ENCODE measurements at regions not wholly inside any gene's neighbourhood (a gene's known extent, or its start where the extent isn't known, plus 50 kb on each side); places are given as distances from the start of the nearest gene placed in this dataset.
"Not testable (repeated sequence)": the region's sequence is repeated elsewhere in the genome, so short reads cannot be mapped to it uniquely, and the experiment has no call there.

DNA sequence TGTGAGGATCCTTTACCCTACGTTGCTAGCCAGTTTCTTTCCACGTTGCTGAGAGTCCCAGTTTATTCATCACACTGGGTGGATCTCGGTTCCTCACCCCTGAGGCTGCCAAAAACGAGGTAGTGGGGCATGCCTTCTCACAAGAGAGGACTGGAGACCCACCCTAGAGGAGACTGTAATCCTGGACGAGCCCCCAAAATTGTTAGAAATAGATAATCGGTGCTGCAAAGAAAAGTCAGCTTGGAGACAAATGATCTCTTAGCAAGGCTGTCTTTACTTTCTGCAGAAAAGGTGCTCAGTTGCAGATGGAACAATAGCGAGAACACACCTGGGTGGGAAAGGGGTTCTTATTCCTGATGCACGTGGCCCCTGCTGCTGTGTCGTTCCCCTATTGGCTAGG lies 101.8 kb downstream of the TMEM167A start:
- DNase-seq (ENCODE audit: low read depth in 1 of 2, low spot score in 2 of 2): no peak
- peaks cover 13% of the 10 kb centered on the region for H3K4me1 ChIP-seq (replicated peaks)
- H3K4me3 ChIP-seq: no peak overlapping the region
- H3K27me3 ChIP-seq (replicated peaks): no peaks in the 10 kb centered on the region
- H3K9me3 ChIP-seq (replicated peaks): peaks cover 10% of the 10 kb centered on the region
- H3K27ac ChIP-seq: no peak overlapping the region
- H3K36me3 ChIP-seq: no peaks in the 10 kb centered on the region

DNA sequence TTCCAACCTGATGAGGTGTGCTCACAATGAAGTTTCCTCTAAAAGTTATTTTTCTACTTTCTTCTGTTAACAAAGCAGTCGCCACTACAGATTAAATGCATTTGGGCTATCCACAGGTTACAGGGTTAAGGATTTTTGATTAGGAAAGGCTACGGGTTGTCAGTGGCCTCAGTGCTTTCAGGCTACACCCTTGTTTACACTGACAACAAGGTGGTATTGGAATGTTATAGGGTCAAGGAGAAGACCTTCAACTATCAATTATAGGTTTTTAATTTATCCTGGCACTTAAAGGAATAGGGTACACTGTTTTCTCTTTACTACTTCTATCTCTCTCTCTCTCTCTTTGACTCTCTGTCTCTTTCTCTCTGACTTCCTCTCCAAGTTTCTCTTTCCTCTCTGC lies 102.8 kb downstream of the TMEM167A start:
- Histone ChIP-seq H3K9me3 (replicated peaks) (peaks cover 10% of the 10 kb centered on the region), H3K4me1 (replicated peaks) (peaks cover 13% of the 10 kb centered on the region)
- not testable (repeated sequence) for H3K27me3 ChIP-seq (replicated peaks); H3K27ac ChIP-seq; H3K4me3 ChIP-seq; DNase-seq (ENCODE audit: low read depth in 1 of 2, low spot score in 2 of 2); H3K36me3 ChIP-seq

DNA sequence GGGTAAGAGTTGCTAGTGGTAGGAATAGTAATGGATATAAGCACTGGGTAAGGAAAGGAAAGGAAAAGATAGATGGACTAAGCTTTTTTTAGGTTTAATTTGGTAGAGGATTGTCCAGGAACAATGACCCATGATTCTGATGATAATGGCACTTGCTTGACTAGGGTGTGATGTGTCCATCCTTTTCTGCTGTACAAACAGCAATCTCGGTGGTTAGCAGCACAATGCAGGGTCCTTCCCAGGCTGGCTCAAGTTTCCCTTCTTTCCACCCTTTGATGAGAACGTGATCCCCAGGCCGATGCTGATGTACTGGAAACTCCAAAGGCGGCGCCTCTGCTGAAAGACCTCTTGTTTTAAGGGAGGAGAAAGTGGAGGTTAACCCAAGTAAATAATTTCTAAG lies 105.3 kb downstream of the TMEM167A start:
- H3K27me3 ChIP-seq (replicated peaks): no peaks in the 10 kb centered on the region
- peaks cover 10% of the 10 kb centered on the region for H3K9me3 ChIP-seq (replicated peaks)
- peaks cover 18% of the 10 kb centered on the region for H3K4me1 ChIP-seq (replicated peaks)
- no peak overlapping the region for H3K4me3 ChIP-seq
- H3K36me3 ChIP-seq: no peaks in the 10 kb centered on the region
- DNase-seq (ENCODE audit: low read depth in 1 of 2, low spot score in 2 of 2): no peak
- no peak overlapping the region for H3K27ac ChIP-seq

DNA sequence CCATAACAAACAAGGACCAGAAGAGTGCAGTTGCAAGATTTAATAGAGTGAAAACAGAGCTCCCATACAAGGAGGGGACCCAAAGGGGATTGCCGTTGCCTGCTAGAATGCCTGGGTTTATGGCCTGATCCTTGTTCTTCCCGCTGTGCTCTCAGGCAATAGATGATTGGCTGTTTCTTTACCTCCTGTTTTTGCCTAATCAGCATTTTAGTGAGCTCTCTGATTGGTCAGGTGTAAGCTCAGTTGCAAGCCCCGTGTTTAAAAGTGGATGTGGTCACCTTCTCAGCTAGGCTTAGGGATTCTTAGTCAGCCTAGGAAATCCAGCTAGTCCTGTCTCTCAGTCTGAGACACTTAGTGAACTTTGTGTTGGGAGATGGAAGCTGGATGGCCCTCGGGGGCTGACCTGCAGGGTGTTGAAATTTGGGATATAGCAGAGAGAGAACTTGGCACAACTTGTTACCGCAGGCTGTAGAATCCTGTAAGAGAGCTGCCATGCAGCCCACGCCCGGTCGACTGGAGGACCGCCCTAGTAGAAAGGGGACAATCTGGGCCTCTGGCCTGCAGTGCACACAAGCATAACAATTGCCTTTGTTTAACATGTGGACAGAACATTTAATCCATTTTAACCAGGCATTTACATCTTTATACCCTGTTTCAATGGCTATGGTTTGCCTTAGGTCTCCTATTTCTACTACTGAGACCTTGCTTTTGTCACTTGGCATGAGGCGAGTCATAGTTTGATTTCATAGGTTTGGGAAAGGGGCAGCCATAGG lies 106.0 kb downstream of the TMEM167A start:
- H3K4me3 ChIP-seq; H3K27me3 ChIP-seq (replicated peaks); H3K36me3 ChIP-seq; DNase-seq (ENCODE audit: low read depth in 1 of 2, low spot score in 2 of 2); H3K27ac ChIP-seq: not testable (repeated sequence)
- Histone ChIP-seq H3K4me1 (replicated peaks) (peaks cover 11% of the 10 kb centered on the region), H3K9me3 (replicated peaks) (peaks cover 10% of the 10 kb centered on the region)

DNA sequence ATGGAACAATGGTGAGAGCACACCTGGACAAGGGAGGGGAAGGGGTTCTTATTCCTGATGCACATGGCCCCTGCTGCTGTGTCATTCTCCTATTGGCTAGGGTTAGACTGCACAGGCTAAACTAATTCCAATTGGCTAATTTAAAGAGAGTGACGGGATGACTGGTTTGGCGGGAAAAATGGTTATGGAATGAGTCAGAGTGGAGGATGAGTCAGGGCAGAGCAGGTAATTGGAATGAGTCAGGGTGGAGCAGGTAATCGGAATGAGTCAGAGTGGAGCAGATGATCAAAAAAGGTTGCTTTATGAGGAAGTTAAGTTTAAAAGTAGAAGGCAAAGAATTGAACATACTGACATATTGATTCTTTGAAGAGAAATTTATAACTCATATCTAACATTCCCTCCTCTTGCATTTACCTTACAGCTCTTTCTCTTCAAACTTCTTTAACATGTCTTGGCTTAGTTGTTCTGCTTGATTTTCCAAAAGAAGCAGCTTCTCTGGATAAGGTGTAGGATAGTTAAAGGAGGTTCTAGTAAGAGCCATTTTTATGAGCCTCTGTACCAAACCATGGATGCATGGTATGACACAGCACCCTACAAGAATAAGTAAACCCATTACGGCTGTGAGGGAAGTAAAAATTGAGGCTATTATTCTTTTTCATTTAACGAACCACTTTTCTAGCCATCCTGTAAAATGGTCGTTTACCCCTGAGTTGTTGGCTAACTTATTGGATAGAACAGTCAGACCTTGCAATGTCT lies 107.8 kb downstream of the TMEM167A start:
- not testable (repeated sequence) for H3K4me1 ChIP-seq (replicated peaks); H3K9me3 ChIP-seq (replicated peaks); H3K27me3 ChIP-seq (replicated peaks); H3K4me3 ChIP-seq; H3K27ac ChIP-seq; H3K36me3 ChIP-seq; DNase-seq (ENCODE audit: low read depth in 1 of 2, low spot score in 2 of 2)

DNA sequence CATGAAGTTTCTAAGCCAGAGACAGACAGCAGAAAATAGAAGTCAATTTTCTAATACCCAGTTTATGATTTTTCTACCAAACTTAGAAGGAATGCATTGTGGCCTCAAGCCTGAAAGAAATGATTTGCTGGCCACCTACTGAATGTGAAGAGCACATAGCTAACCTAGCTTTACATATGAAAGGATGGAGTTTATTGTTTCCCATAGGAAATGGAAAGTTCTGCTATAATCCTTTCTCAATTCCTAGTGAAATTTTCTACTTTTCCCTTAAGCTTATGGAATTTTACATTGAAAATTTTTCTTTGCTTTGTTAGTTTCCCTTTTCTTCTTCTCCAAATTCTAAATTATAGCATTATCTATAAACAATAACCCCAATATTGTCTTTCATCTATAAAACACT lies 110.1 kb downstream of the TMEM167A start:
- Histone ChIP-seq H3K27ac (no peak overlapping the region), H3K4me1 (replicated peaks) (peaks cover 8% of the 10 kb centered on the region), H3K27me3 (replicated peaks) (no peaks in the 10 kb centered on the region), H3K9me3 (replicated peaks) (no peaks in the 10 kb centered on the region), H3K36me3 (no peaks in the 10 kb centered on the region), H3K4me3 (no peak overlapping the region)
- DNase-seq (ENCODE audit: low read depth in 1 of 2, low spot score in 2 of 2): no peak

DNA sequence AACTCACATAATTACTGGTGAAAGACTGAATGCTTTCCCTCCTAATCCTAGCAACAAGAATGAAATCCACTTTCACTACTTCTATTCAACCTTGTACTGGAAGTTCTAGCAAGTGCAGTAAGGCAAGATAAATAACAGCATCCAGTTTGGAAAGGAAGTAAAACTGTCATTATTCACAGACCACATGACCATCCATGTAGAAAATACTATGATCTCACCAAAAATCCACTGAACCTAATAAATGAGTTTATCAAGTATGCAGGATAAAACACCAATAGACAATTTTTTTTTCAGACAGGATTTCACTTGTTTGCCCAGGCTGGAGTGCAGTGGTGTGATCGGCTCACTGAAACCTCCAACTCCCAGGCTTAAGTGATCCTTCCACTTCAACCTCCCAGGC lies 117.7 kb downstream of the TMEM167A start:
- no peaks in the 10 kb centered on the region for H3K36me3 ChIP-seq
- H3K27ac ChIP-seq: no peak overlapping the region
- no peaks in the 10 kb centered on the region for H3K4me1 ChIP-seq (replicated peaks)
- no peak for DNase-seq (ENCODE audit: low read depth in 1 of 2, low spot score in 2 of 2)
- no peaks in the 10 kb centered on the region for H3K9me3 ChIP-seq (replicated peaks)
- no peak overlapping the region for H3K4me3 ChIP-seq
- H3K27me3 ChIP-seq (replicated peaks): no peaks in the 10 kb centered on the region

DNA sequence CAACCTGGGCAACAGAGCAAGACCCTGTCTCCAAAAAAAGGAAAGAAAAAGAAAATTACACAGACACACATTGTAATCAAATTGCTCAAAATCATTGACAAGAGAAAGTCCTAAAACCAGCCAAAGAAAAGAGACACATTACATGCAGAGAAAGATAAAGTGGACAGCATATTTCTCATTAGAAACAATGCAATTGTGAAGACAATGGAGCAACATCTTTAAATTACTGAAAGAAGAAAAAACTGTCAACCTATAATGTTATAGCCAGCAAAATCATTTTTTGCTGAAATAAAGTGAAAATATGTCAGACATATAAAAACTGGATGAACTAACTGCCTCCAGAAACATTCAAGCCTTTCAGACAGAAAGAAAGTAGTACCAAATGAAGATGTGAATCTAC lies 120.6 kb downstream of the TMEM167A start:
- no peaks in the 10 kb centered on the region for H3K9me3 ChIP-seq (replicated peaks)
- DNase-seq (ENCODE audit: low read depth in 1 of 2, low spot score in 2 of 2): no peak
- H3K27me3 ChIP-seq (replicated peaks): no peaks in the 10 kb centered on the region
- no peaks in the 10 kb centered on the region for H3K4me1 ChIP-seq (replicated peaks)
- H3K4me3 ChIP-seq: no peak overlapping the region
- H3K27ac ChIP-seq: no peak overlapping the region
- no peaks in the 10 kb centered on the region for H3K36me3 ChIP-seq

DNA sequence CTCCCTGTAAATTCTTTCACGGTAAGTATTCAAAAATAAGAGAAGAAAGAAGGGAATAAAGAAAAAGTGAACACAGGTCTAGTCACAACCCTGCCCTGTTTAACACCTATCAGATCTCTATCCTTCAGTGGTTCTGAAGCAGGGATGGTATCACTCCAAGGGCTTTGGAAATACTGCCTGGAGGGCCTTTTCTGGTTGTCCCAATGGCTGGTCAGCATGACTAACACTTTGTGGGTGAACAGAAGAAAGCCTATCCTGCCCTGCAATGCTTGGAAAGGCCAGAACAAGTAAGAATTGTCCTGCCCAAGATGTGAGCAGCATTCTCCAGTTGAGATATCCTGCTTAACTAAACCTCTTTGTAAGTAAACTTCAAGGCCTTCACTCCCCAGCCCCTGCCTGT lies 124.9 kb downstream of the TMEM167A start:
- Histone ChIP-seq H3K4me1 (replicated peaks) (no peaks in the 10 kb centered on the region), H3K9me3 (replicated peaks) (no peaks in the 10 kb centered on the region), H3K27me3 (replicated peaks) (no peaks in the 10 kb centered on the region), H3K36me3 (no peaks in the 10 kb centered on the region), H3K27ac (no peak overlapping the region), H3K4me3 (no peak overlapping the region)
- DNase-seq (ENCODE audit: low read depth in 1 of 2, low spot score in 2 of 2): no peak

DNA sequence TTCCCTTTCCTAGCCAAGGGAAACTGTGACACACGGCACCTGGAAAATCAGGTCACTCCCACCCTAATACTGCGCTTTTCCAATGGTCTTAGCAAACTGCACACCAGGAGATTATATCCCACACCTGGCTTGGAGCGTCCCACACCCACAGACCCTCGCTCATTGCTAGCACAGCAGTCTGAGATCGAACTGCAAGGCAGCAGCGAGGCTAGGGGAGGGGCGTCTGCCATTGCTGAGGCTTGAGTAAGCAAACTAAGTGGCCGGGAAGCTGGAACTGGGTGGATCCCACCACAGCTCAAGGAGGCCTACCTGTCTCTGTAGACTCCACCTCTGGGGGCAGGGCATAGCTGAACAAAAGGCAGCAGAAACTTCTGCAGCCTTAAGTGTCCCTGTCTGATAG lies 132.9 kb downstream of the TMEM167A start:
- H3K36me3 ChIP-seq; H3K27ac ChIP-seq; H3K4me3 ChIP-seq; H3K27me3 ChIP-seq (replicated peaks); DNase-seq (ENCODE audit: low read depth in 1 of 2, low spot score in 2 of 2); H3K9me3 ChIP-seq (replicated peaks); H3K4me1 ChIP-seq (replicated peaks): not testable (repeated sequence)

DNA sequence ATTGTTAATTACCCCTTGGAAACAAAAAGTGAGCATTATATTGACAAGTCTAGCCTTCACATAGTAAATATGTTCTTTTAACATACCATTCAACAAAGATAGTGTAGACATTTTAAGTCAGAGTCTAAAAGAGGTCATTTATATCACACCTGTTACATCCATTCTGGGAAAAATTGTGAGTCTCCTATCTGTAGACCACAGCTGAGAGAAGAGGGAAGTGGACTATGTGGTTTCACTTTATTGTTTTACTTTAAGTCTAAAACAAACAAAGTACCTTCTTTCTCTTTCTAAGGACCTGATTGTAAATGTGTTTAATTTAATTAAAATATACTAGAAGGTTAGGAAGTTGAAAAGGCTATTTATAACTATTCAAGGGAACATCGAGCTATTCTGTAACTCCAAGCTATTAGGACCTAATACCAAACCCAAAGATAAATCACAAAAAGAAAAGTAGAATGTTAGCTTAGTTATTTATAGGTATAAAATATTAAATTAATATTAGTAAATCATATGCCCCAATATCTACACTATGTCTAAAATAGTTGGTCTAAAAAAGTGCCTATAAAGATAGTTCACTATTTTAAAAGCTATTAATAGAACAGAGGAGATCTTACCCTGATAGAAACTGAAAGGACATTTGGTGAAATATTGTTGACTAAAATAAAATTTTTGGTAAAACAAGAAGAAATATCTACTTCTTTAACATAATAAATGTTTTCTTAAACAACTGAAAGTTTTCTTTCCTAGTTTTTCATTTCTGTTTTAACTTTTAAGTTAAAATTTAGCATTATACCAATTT lies 134.9 kb downstream of the TMEM167A start:
- Histone ChIP-seq H3K4me1 (replicated peaks) (peaks cover 6% of the 10 kb centered on the region; the same call in 1 of the 2 replicates), H3K9me3 (replicated peaks) (no peaks in the 10 kb centered on the region), H3K27ac (no peak overlapping the region), H3K4me3 (no peak overlapping the region), H3K27me3 (replicated peaks) (no peaks in the 10 kb centered on the region), H3K36me3 (no peaks in the 10 kb centered on the region)
- no peak for DNase-seq (ENCODE audit: low read depth in 1 of 2, low spot score in 2 of 2)

DNA sequence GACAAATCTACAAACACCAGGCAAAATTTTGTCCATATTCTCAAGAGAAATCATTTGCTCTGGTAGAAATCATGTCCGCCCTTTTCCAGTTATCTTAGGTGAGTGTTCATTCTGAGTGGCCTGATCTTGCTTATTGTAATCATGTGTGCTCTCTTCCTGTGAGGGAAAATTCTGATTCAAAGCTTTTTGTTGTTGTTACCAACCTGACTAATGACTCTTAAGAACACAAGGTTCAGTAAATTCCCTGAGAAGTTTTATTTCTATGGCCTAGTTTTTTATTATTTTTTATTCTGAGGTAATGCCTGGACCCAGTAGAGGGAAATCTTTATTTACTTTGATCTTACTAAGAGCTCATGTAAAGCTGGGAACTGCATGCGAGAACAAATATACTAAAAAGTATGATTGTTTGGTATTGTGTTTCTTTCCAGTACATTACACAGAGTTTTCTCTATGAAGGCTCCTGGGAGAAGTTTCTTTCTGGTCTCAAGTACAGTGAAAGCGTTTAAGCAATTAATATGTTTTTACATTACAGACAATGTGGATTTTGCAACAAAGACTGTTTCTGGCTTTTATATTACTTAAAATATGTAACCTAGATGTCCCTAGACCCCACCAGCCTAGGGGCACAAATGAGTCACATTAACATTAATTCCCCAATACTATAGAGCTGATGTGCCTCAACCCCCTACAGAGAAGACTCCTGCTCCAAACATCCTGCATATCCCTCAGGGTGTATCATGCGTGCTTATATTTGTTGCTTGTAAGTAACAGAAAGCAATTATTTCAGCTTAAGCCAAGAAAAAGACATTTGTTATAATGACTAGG lies 138.1 kb downstream of the TMEM167A start:
- peak in 1 of 2 experiments; percentile 20 for DNase-seq (ENCODE audit: low read depth in 1 of 2, low spot score in 2 of 2)
- Histone ChIP-seq H3K27me3 (replicated peaks) (no peaks in the 10 kb centered on the region), H3K4me1 (replicated peaks) (peaks cover 6% of the 10 kb centered on the region; the same call in 1 of the 2 replicates), H3K9me3 (replicated peaks) (no peaks in the 10 kb centered on the region), H3K27ac (no peak overlapping the region), H3K36me3 (no peaks in the 10 kb centered on the region), H3K4me3 (no peak overlapping the region)

DNA sequence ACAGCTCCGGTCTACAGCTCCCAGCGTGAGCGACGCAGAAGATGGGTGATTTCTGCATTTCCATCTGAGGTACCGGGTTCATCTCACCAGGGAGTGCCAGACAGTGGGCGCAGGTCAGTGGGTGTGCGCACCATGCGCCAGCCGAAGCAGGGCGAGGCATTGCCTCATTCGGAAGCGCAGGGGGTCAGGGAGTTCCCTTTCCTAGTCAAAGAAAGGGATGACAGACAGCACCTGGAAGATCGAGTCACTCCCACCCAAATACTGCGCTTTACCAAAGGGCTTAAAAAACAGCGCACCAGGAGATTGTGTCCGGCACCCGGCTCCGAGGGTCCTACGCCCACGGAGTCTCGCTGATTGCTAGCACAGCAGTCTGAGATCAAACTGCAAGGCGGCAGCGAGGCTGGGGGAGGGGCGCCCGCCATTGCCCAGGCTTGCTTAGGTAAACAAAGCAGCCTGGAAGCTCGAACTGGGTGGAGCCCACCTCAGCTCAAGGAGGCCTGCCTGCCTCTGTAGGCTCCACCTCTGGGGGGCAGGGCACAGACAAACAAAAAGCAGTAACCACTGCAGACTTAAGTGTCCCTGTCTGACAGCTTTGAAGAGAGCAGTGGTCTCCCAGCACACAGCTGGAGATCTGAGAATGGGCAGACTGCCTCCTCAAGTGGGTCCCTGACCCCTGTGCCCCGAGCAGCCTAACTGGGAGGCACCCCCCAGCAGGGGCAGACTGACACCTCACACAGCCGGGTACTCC lies 144.5 kb downstream of the TMEM167A start:
- peaks cover 13% of the 10 kb centered on the region for H3K4me1 ChIP-seq (replicated peaks)
- H3K27ac ChIP-seq; H3K9me3 ChIP-seq (replicated peaks); H3K36me3 ChIP-seq; DNase-seq (ENCODE audit: low read depth in 1 of 2, low spot score in 2 of 2); H3K27me3 ChIP-seq (replicated peaks); H3K4me3 ChIP-seq: not testable (repeated sequence)

Measured in SJSA1 (cell line).